ENCODE measurements at regions not wholly inside any gene's neighbourhood (a gene's known extent, or its start where the extent isn't known, plus 50 kb on each side); places are given as distances from the start of the nearest gene placed in this dataset.

DNA sequence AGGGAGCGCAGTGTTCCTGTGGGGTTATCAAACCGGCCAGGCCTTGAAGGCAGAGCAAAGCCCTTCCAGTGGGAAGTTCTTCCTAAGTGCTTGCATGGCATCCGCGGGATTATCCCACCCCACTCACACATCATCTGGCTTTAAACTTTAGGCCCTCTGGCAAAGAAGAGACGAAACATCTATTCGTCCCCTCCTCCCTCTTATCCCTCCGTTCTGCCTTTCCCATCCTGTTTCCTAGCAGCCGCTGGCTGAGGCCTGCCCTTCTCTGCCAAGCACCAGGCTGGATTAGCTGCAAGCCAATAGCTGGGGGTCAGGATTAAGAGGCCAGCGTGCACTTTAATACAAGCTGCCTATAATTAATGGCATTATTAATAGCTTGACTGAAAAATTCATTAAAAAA is 621.0 kb downstream of the PKHD1 start:
- H3K9me3 ChIP-seq (ENCODE audit: control insufficient read depth in 2 of 2, insufficient read depth in 1 of 2, low read depth in 1 of 2, low read length in 1 of 2), result no peaks in the 10 kb centered on the region
- no peaks in the 10 kb centered on the region for H3K27me3 ChIP-seq (ENCODE audit: control insufficient read depth in 3 of 3, insufficient read depth in 3 of 3, low read length in 3 of 3)
- H3K27ac ChIP-seq (ENCODE audit: low read depth in 1 of 3, low read length in 2 of 3), result no peak overlapping the region
- H3K4me1 ChIP-seq (ENCODE audit: control insufficient read depth in 3 of 3, insufficient read depth in 2 of 3, low read depth in 1 of 3, low read length in 2 of 3), result no peaks in the 10 kb centered on the region
- 70 to 74% (median 71%) methylated on average over 9 of the region's 9 CpGs for WGBS, 3 donors
- FAIRE-seq (no peak), DNase-seq (no peak)
- no peak overlapping the region for H3K4me3 ChIP-seq (ENCODE audit: low read depth in 1 of 3, low read length in 3 of 3)
- no peaks in the 10 kb centered on the region for H3K36me3 ChIP-seq (ENCODE audit: control insufficient read depth in 3 of 3, insufficient read depth in 2 of 3, low read depth in 1 of 3, low read length in 3 of 3)

- H3K36me3 ChIP-seq (ENCODE audit: control insufficient read depth in 3 of 3, insufficient read depth in 2 of 3, low read depth in 1 of 3, low read length in 3 of 3), result no peaks in the 10 kb centered on the region
- no peaks in the 10 kb centered on the region for H3K4me1 ChIP-seq (ENCODE audit: control insufficient read depth in 3 of 3, insufficient read depth in 2 of 3, low read depth in 1 of 3, low read length in 2 of 3)
- 30 to 54% (median 35%) methylated on average over 6 of the region's 6 CpGs for WGBS, 3 donors
- no peaks in the 10 kb centered on the region for H3K9me3 ChIP-seq (ENCODE audit: control insufficient read depth in 2 of 2, insufficient read depth in 1 of 2, low read depth in 1 of 2, low read length in 1 of 2)
- no peak for DNase-seq
- no peaks in the 10 kb centered on the region for H3K27me3 ChIP-seq (ENCODE audit: control insufficient read depth in 3 of 3, insufficient read depth in 3 of 3, low read length in 3 of 3)
- FAIRE-seq, result no peak
- H3K4me3 ChIP-seq (ENCODE audit: low read depth in 1 of 3, low read length in 3 of 3), result no peak overlapping the region
- H3K27ac ChIP-seq (ENCODE audit: low read depth in 1 of 3, low read length in 2 of 3), result no peak overlapping the region
These were observed 620.0 kb downstream of the PKHD1 start for GRCh38 chr6:51467231-51467952.

- Histone ChIP-seq H3K9me3 (ENCODE audit: control insufficient read depth in 2 of 2, insufficient read depth in 1 of 2, low read depth in 1 of 2, low read length in 1 of 2) (no peaks in the 10 kb centered on the region), H3K4me1 (ENCODE audit: control insufficient read depth in 3 of 3, insufficient read depth in 2 of 3, low read depth in 1 of 3, low read length in 2 of 3) (no peaks in the 10 kb centered on the region), H3K36me3 (ENCODE audit: control insufficient read depth in 3 of 3, insufficient read depth in 2 of 3, low read depth in 1 of 3, low read length in 3 of 3) (no peaks in the 10 kb centered on the region), H3K27ac (ENCODE audit: low read depth in 1 of 3, low read length in 2 of 3) (no peak overlapping the region), H3K27me3 (ENCODE audit: control insufficient read depth in 3 of 3, insufficient read depth in 3 of 3, low read length in 3 of 3) (no peaks in the 10 kb centered on the region), H3K4me3 (ENCODE audit: low read depth in 1 of 3, low read length in 3 of 3) (no peak overlapping the region)
- DNase-seq (no peak), FAIRE-seq (no peak)
- WGBS, 3 donors, result 40 to 64% (median 51%) methylated on average over 3 of the region's 3 CpGs
These were observed 618.7 kb downstream of the PKHD1 start for GRCh38 chr6:51468704-51469103.

GRCh38 chr6:51472745-51473487 is 614.5 kb downstream of the PKHD1 start:
- DNase-seq, result peak in 1 of 2 donors; percentile 48
- Histone ChIP-seq H3K4me3 (ENCODE audit: low read depth in 1 of 3, low read length in 3 of 3) (no peak overlapping the region), H3K27me3 (ENCODE audit: control insufficient read depth in 3 of 3, insufficient read depth in 3 of 3, low read length in 3 of 3) (no peaks in the 10 kb centered on the region), H3K4me1 (ENCODE audit: control insufficient read depth in 3 of 3, insufficient read depth in 2 of 3, low read depth in 1 of 3, low read length in 2 of 3) (no peaks in the 10 kb centered on the region), H3K36me3 (ENCODE audit: control insufficient read depth in 3 of 3, insufficient read depth in 2 of 3, low read depth in 1 of 3, low read length in 3 of 3) (no peaks in the 10 kb centered on the region), H3K27ac (ENCODE audit: low read depth in 1 of 3, low read length in 2 of 3) (no peak overlapping the region), H3K9me3 (ENCODE audit: control insufficient read depth in 2 of 2, insufficient read depth in 1 of 2, low read depth in 1 of 2, low read length in 1 of 2) (no peaks in the 10 kb centered on the region)
- no peak for FAIRE-seq
- WGBS, 3 donors, result 79 to 81% (median 80%) methylated on average over 5 of the region's 5 CpGs

DNA sequence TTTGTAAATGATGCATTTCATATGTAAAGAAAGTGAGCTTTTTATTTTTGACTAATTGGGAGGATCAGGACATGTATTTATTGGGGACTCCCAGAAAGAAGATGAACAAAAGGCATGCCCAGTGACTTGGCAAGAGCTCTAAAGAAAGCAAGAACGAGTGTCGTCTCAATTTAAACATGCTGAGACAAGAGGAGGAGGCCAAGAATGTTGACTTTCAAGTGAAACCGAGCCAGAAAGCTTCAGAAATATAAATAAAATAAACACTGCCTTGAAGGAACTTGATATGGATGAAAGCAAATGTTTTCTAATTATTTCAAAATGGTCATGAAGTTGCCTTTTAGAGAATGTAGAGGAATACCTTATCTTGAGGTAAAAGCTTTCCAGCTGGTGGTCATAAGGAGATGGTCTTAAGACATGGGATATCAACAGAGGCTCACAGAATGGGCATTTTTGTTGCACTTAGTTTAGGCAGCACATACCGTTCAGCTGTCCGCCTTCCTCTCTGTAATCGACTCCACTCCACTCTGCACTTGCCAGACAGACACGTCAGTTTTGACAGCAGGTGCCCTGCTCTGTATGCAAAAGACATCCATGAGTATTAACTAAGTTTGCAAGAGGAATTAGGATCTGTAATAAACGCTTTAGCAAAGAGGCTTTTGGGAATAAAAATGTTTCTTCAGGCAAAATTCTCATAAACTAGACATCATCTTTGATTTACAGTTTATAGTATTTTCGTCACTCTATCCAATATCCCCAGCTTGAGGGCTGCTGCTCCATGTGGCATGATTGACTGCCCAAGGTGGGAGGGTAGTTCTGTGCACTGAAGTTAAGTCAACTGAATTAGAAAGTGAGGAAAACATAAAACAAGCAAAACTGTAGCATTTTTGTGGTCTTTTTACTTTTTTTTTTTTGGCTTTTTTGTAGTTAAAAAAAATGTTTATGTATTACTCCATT is 613.1 kb downstream of the PKHD1 start:
- no peak overlapping the region for H3K4me3 ChIP-seq (ENCODE audit: low read depth in 1 of 3, low read length in 3 of 3)
- FAIRE-seq (no peak), DNase-seq (no peak)
- H3K9me3 ChIP-seq (ENCODE audit: control insufficient read depth in 2 of 2, insufficient read depth in 1 of 2, low read depth in 1 of 2, low read length in 1 of 2), result no peaks in the 10 kb centered on the region
- WGBS, 3 donors, result 61 to 71% (median 64%) methylated on average over 9 of the region's 9 CpGs
- H3K36me3 ChIP-seq (ENCODE audit: control insufficient read depth in 3 of 3, insufficient read depth in 2 of 3, low read depth in 1 of 3, low read length in 3 of 3), result no peaks in the 10 kb centered on the region
- H3K4me1 ChIP-seq (ENCODE audit: control insufficient read depth in 3 of 3, insufficient read depth in 2 of 3, low read depth in 1 of 3, low read length in 2 of 3), result no peaks in the 10 kb centered on the region
- H3K27me3 ChIP-seq (ENCODE audit: control insufficient read depth in 3 of 3, insufficient read depth in 3 of 3, low read length in 3 of 3), result no peaks in the 10 kb centered on the region
- no peak overlapping the region for H3K27ac ChIP-seq (ENCODE audit: low read depth in 1 of 3, low read length in 2 of 3)

DNA sequence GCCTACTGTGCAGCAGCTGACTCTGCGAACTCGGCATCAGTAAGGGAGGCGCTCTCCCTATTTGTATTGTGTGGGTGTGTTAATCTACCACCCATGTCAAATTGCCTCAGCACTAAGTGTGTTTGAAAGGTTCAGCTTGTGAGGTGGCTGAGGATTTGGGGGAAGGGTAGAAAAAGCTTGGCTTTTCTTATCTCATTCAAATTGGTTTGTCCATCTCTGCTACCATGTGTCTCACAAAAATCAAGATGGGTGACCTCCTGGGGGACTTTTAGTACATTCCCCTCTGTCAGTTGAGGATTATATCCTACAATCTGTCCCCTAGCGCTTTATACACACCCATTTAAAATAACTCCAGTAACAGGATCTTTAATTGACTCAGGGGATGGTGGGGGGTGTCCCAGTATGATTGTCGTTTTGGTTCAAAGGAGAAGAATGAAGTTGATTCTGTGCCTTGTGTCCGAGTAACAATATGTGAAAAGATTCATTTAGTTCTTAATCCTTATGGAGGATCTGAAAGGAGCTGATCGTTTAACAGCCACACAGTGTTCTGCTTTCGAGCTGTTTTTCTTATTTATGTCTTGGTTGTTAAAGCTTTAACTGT is 609.6 kb downstream of the PKHD1 start:
- Histone ChIP-seq H3K4me3 (ENCODE audit: low read depth in 1 of 3, low read length in 3 of 3) (no peak overlapping the region), H3K27ac (ENCODE audit: low read depth in 1 of 3, low read length in 2 of 3) (no peak overlapping the region), H3K4me1 (ENCODE audit: control insufficient read depth in 3 of 3, insufficient read depth in 2 of 3, low read depth in 1 of 3, low read length in 2 of 3) (no peaks in the 10 kb centered on the region), H3K27me3 (ENCODE audit: control insufficient read depth in 3 of 3, insufficient read depth in 3 of 3, low read length in 3 of 3) (no peaks in the 10 kb centered on the region), H3K9me3 (ENCODE audit: control insufficient read depth in 2 of 2, insufficient read depth in 1 of 2, low read depth in 1 of 2, low read length in 1 of 2) (no peaks in the 10 kb centered on the region), H3K36me3 (ENCODE audit: control insufficient read depth in 3 of 3, insufficient read depth in 2 of 3, low read depth in 1 of 3, low read length in 3 of 3) (no peaks in the 10 kb centered on the region)
- FAIRE-seq (no peak), DNase-seq (no peak)
- WGBS, 3 donors, result 74 to 84% (median 80%) methylated on average over 8 of the region's 8 CpGs

DNA sequence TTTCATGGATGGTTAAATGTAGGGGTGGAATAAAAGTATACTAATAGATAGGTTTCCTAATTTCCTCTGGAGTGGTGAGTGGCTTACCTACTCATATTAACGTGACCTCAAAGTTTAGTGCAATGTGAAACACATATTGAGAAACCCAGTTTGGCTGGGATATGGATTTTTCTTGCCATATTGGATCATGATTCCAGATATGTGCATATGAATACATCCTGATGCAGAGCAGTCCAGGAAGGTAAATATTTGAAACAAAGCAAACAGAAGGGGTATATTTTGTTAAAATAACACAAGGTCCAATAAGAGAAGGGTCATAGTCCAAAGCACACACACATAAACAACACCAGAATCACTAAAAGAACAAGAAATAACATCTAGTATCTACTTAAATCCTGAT is 608.1 kb downstream of the PKHD1 start:
- no peak for FAIRE-seq
- H3K4me1 ChIP-seq (ENCODE audit: control insufficient read depth in 3 of 3, insufficient read depth in 2 of 3, low read depth in 1 of 3, low read length in 2 of 3), result no peaks in the 10 kb centered on the region

DNA sequence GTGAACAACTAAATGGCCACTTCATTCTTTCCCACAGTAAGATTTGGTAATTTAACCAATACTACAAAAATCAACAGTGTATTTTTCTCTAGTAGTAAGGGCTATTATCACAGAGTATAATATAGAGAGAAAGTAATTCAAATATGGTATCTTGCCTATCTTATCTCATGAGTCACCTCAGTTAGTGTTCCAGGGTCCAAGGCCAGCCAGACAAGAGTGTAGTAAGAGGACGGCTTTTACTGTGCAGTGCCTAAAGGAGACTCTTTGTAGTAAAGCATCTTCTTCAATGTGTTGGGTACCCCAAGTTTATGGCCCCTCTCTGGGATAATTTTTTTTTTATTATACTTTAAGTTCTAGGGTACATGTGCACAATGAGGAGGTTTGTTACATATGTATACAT is 607.4 kb downstream of the PKHD1 start:
- DNase-seq, result peak; percentile 20 to 49

More for the DNA sequence above, 608.1 kb downstream of the PKHD1 start:
- H3K9me3 ChIP-seq (ENCODE audit: control insufficient read depth in 2 of 2, insufficient read depth in 1 of 2, low read depth in 1 of 2, low read length in 1 of 2), result no peaks in the 10 kb centered on the region
- H3K27me3 ChIP-seq (ENCODE audit: control insufficient read depth in 3 of 3, insufficient read depth in 3 of 3, low read length in 3 of 3), result no peaks in the 10 kb centered on the region
- H3K4me3 ChIP-seq (ENCODE audit: low read depth in 1 of 3, low read length in 3 of 3), result no peak overlapping the region
- H3K27ac ChIP-seq (ENCODE audit: low read depth in 1 of 3, low read length in 2 of 3), result no peak overlapping the region
- no peak for DNase-seq
- no peaks in the 10 kb centered on the region for H3K36me3 ChIP-seq (ENCODE audit: control insufficient read depth in 3 of 3, insufficient read depth in 2 of 3, low read depth in 1 of 3, low read length in 3 of 3)
- 41 to 78% (median 74%) methylated on average over 1 of the region's 1 CpG for WGBS, 3 donors

More for the DNA sequence above, 607.4 kb downstream of the PKHD1 start:
- H3K36me3 ChIP-seq (ENCODE audit: control insufficient read depth in 3 of 3, insufficient read depth in 2 of 3, low read depth in 1 of 3, low read length in 3 of 3), result no peaks in the 10 kb centered on the region
- WGBS, 3 donors, result 12 to 64% (median 50%) methylated on average over 1 of the region's 1 CpG
- no peaks in the 10 kb centered on the region for H3K4me1 ChIP-seq (ENCODE audit: control insufficient read depth in 3 of 3, insufficient read depth in 2 of 3, low read depth in 1 of 3, low read length in 2 of 3)
- H3K9me3 ChIP-seq (ENCODE audit: control insufficient read depth in 2 of 2, insufficient read depth in 1 of 2, low read depth in 1 of 2, low read length in 1 of 2), result no peaks in the 10 kb centered on the region
- no peak for FAIRE-seq
- no peak overlapping the region for H3K27ac ChIP-seq (ENCODE audit: low read depth in 1 of 3, low read length in 2 of 3)
- H3K27me3 ChIP-seq (ENCODE audit: control insufficient read depth in 3 of 3, insufficient read depth in 3 of 3, low read length in 3 of 3), result no peaks in the 10 kb centered on the region
- no peak overlapping the region for H3K4me3 ChIP-seq (ENCODE audit: low read depth in 1 of 3, low read length in 3 of 3)

Measured in small intestine (tissue), 7 donors.